ENCODE measurements at regions not wholly inside any gene's neighbourhood (a gene's known extent, or its start where the extent isn't known, plus 50 kb on each side); places are given as distances from the start of the nearest gene placed in this dataset.

GRCh38 chr9:30677221-30677620 lies 1707.2 kb upstream of the ACO1 start:
- intact Hi-C loops (cut with micrococcal nuclease) = no loop called here

- intact Hi-C loops (cut with micrococcal nuclease) = loop anchor here (5.0 kb wide), 1 partner anchor 66 kb away; no protein-coding TSS in a partner anchor
Measured at GRCh38 chr9:30688801-30689200, 1695.6 kb upstream of the ACO1 start.

GRCh38 chr9:30697958-30698357 lies 1686.5 kb upstream of the ACO1 start:
- intact Hi-C loops (cut with micrococcal nuclease) = no loop called here

- intact Hi-C loops (cut with micrococcal nuclease) = no loop called here
Measured at GRCh38 chr9:30711591-30711990, 1672.9 kb upstream of the ACO1 start.

GRCh38 chr9:30713243-30713642 lies 1671.2 kb upstream of the ACO1 start:
- intact Hi-C loops (cut with micrococcal nuclease) = no loop called here

DNA sequence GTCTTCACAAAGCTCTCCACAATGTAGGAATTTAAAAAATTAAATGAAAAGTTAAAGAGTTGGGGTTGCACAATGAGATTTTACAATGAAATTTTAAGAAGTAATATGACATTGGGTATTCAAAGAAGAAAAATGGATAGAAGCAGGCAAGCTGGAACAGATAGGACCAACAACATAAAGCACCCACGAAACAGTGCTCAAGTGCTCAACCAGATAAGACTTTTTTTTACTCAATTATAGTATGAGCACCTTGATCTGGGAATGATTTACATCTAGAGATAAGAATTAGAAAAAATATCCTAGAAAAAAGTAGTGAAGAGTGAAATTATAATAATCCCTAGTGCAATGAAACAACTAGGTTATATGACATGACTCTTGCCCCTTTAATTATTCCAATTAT lies 1670.1 kb upstream of the ACO1 start:
- intact Hi-C loops (cut with micrococcal nuclease) = no loop called here

DNA sequence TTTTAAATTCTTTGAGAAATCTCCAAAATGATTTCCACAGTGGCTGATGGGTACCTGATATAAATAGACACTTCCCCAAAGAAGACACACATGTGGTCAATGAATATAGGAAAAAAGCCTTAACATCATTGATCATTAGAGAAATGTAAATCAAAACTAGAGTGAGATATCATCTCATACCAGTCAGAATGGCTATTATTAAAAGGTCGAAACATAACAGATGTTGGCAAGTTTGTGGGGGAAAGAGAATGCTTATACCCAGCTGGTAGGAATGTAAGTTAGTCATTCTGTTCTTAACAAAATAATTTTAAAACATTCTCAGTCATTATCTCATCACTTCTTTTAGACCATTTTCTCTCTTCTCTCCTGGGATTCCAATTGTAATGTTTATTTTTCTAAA lies 1666.0 kb upstream of the ACO1 start:
- intact Hi-C loops (cut with micrococcal nuclease) = no loop called here

DNA sequence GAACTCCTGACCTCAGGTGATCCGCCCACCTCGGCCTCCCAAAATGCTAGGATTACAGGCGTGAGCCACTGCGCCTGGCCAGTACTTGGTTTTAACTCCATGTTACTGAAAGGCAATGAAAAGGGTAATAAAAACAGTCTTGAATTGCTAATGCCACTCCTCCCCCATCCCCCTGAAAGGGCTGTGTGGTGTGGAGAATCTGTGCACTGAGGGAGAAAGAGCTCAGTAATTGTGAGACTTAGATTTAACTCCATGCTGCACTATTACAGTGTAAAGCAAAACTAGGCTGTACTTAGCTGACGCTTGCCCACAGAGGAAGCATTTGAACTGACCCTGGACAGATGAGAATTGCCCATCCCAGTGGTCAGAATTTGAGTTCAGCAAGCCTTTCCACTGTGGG lies 1662.4 kb upstream of the ACO1 start:
- intact Hi-C loops (cut with micrococcal nuclease) = no loop called here

- intact Hi-C loops (cut with micrococcal nuclease) = no loop called here
Measured at GRCh38 chr9:30723656-30724055, 1660.8 kb upstream of the ACO1 start.

DNA sequence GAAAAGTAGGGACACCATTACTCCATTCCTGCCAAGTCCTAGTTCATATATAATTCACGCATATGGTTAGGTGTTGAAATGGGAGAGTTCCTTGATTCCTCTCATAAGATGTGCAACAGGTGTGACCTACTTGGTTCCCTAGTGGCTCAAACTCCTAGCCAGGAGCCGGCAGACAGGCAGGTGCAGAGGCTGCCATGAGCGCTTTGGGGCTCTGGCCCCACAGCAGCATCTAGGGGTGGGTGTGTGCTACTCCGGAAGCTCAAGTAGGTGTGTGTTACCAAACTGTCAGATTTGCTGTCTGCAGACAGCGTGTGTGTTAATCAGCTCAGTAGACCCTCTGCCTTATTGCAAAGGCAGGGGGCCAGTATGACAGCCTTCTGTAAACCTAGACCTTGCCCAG lies 1652.4 kb upstream of the ACO1 start:
- intact Hi-C loops (cut with micrococcal nuclease) = loop anchor here (5.0 kb wide), 1 partner anchor 895 kb away; no protein-coding TSS in a partner anchor

- intact Hi-C loops (cut with micrococcal nuclease) = no loop called here
Measured at GRCh38 chr9:30744871-30745270, 1639.6 kb upstream of the ACO1 start.

DNA sequence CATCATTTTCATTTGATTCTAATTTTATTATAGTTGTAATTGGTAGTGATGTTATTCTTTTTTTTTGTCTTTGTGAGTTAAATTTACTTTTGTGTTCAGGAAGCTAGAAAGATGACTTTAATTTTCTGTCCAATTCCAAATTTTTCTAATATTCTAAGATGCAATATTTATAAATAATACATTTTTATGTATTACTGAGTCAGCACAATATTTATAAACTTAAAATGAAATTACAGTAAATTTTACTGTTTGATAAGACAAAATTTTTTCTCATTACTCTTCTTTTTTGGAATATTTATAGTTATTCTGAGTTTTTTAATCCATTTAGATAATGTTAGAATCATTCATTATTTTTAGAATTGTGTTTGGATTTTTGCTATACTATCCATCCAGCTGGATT lies 1637.9 kb upstream of the ACO1 start:
- intact Hi-C loops (cut with micrococcal nuclease) = no loop called here

GRCh38 chr9:30757723-30758122 lies 1626.7 kb upstream of the ACO1 start:
- intact Hi-C loops (cut with micrococcal nuclease) = no loop called here

GRCh38 chr9:30758726-30759446 lies 1625.6 kb upstream of the ACO1 start:
- intact Hi-C loops (cut with micrococcal nuclease) = no loop called here

GRCh38 chr9:30765318-30765717 lies 1619.1 kb upstream of the ACO1 start:
- intact Hi-C loops (cut with micrococcal nuclease) = no loop called here

DNA sequence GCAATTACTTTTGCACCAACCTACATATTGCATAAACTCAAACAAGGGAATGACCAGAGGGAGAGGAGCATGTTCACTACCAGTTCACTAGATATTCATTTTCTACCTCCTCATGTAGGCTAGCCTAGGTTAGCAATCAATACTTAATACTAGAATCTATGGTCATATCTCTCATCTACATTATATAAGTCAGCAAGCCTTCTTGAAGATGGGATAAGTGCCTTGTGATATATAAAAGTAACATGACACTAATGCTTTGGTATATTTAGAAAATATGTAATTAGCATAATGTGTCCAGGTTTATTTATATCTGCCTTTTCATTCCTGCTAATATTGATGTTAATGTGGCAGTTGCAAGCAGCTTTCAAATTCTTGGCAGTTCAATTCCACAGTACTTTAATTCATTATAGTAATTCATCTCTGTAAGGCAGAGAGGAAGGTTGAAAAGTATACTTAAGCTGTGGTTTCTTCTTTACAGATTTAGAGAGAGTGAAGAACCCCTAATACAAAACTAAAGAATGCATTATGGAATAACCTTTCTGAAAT lies 1613.2 kb upstream of the ACO1 start:
- intact Hi-C loops (cut with micrococcal nuclease) = loop anchor here (10.0 kb wide), 1 partner anchor 64 kb away; no protein-coding TSS in a partner anchor

GRCh38 chr9:30771760-30772159 lies 1612.7 kb upstream of the ACO1 start:
- intact Hi-C loops (cut with micrococcal nuclease) = loop anchor here (10.0 kb wide), 1 partner anchor 63 kb away; no protein-coding TSS in a partner anchor

GRCh38 chr9:30773427-30773826 lies 1611.0 kb upstream of the ACO1 start:
- intact Hi-C loops (cut with micrococcal nuclease) = loop anchor here (10.0 kb wide), 1 partner anchor 61 kb away; no protein-coding TSS in a partner anchor

DNA sequence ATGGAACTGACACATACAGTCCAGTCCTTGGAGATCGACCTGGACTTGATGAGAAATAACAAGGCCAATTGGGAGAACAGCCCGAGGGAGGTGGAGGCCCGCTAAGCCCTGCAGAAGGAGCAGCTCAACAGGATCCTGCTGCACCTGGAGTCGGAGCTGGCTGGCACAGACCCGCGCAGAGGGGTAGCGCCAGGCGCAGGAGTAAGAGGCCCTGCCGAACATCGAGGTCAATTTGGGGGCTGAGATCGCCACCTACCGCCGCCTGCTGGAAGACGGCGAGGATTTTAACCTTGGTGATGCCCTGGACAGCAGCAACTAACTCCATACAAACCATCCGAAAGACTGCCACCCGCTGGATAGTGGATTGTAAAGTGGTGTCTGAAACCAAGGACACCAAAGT lies 1610.1 kb upstream of the ACO1 start:
- intact Hi-C loops (cut with micrococcal nuclease) = loop anchor here (10.0 kb wide), 1 partner anchor 60 kb away; no protein-coding TSS in a partner anchor

- intact Hi-C loops (cut with micrococcal nuclease) = loop anchor here (10.0 kb wide), 1 partner anchor 60 kb away; no protein-coding TSS in a partner anchor
Measured at GRCh38 chr9:30775236-30775635, 1609.2 kb upstream of the ACO1 start.

- intact Hi-C loops (cut with micrococcal nuclease) = no loop called here
Measured at GRCh38 chr9:30796764-30797163, 1587.7 kb upstream of the ACO1 start.

GRCh38 chr9:30799527-30800101 lies 1584.8 kb upstream of the ACO1 start:
- intact Hi-C loops (cut with micrococcal nuclease) = no loop called here

DNA sequence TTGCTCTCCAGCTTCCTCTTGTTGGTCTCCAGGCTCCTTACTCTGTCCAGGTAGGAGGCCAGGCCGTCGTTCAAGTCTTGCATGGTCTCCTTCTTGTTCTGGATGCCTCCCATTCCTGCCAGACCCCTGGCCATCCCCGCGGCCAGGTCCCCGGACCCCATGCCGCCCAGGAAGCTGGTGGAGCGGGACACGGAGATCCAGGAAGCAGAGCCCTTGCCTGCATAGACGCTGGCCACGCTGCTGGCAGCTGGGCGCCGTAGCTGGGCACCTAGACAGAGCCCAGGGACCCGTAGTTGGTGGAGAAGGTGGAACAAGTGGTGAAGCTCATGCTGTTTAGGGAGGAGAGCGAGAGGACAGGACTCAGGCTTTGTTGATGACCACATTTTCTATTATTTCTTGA lies 1584.0 kb upstream of the ACO1 start:
- intact Hi-C loops (cut with micrococcal nuclease) = no loop called here

All from T-helper 2 cell treated with Interferon-gamma antibody and Interleukin-4, amounts not matched to agents 100 ng/mL and 5 ng/mL, for 36 hours (primary cell).